ENCODE measurements at regions not wholly inside any gene's neighbourhood (a gene's known extent, or its start where the extent isn't known, plus 50 kb on each side); places are given as distances from the start of the nearest gene placed in this dataset.

GRCh38 chrX:120819126-120819525, 56.5 kb downstream of the CT47B1 start:
- DNase-seq = no peak

GRCh38 chrX:120813982-120814381, 61.7 kb downstream of the CT47B1 start:
- no peak for DNase-seq

GRCh38 chrX:120801426-120801825, 74.2 kb downstream of the CT47B1 start:
- DNase-seq = no peak

- peak; percentile 72 for DNase-seq
Observed at GRCh38 chrX:120797188-120797851, 78.3 kb downstream of the CT47B1 start.

DNA sequence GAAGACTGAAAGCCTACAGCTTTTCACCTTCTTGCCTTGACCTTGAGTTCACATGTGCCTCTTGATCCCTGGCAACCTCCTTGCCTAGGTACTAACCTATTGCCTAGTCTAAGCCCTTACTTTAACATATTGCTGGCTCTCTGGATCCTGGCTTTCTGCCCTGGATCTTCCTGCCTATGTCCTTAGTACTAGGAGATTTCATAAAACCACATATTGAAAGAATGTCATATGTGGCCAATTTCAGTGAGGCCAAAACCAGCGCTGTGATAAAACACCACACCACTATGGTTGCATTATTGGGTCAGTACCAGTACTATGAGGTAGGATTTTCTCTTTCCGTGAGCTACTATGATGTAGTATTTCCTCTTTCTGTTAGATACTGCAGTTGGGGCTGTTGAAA, 80.4 kb downstream of the CT47B1 start:
- DNase-seq = no peak

DNA sequence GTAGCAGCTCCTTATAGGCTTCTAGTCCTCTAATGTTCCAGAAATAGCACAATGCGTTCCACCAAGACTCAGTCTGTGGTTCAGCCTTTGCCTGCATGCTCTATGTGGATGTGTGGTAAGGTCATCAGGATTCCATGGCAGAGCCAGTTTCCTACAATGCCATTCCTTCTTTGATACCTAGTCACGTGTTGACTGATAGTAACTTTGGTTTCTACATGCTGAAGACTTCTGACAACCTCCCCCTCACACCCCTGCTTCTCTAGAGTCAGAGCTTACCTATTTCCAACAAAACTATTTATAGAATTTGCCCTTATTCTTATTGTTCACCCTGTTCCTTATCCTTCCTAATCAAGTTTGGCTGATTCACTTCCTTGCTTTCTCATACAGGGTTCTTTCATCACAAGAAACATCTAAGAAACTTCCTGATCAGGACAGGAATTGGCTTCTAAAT, 81.1 kb downstream of the CT47B1 start:
- no peak for DNase-seq

DNA sequence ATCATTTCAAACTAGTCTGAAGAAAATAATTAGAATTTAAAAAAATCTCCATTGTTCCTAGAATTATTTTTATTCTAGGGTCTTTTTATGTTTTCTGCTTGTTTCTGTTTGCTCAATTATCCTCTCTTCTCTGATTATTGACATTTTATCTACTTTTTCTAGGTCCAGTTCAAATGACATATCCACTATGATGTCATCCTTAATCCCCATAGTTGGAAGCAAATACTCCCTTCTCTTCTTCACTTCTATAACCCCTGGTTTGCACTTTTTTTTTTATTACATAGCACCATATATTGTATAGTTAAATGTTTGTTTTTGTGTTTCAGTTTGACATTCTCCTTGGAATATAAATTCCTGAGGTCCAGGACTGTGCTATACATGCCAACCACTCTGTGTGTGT, 82.6 kb downstream of the CT47B1 start:
- no peak for DNase-seq

DNA sequence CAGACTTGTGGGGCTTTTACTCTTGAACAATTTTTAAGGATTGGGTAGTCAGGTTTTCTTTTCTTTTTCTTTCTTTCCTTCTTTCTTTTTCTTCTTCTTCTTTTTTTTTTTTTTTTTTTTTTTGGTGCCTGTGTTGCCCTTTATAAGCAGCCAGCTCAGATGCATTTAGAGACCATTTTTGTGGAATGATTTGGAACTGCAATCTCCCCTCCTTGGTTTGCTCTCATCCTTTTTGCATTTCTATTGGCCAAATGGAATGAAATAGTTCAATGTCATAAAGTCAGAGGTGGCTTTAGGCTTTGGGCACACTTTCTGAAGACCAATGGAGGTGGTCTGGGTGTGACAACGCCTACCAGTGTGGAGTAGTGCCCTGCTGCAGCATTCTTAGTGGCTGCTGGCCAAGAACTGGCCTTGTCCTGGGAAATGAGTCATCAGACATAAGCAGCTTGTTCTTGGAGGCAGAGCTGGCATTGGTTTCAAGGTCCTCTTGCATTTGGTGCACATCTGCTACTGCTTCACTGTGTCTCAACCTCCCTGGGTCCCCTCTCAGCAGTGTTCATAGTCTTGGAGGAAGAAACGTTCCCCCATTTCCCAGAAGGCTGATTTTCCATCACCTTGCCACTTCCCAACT, 84.5 kb downstream of the CT47B1 start:
- DNase-seq = no peak

DNA sequence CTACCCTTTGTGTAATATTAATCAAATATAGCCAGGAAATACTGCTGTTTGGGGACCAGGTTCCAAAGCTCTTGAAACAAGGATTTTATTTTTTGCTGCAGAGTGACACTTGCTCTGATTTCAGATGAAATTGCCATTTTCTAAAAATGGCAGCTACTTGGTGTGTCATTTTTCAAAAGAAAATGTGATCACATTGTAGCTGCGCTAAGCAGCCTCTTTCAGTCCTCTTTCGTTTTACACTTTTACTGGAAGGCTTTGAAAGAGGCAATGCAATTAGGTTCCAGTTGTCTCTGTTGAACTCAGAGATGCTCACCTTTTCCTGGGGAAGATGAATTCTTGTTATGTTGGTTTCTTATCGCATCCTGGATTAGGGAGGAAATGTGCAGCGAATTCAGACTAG, 85.1 kb downstream of the CT47B1 start:
- DNase-seq = no peak

GRCh38 chrX:120790118-120790517, 85.5 kb downstream of the CT47B1 start:
- peak; percentile 73 for DNase-seq

- peak; percentile 76 for DNase-seq
Observed at GRCh38 chrX:120781403-120781802, 94.3 kb downstream of the CT47B1 start.

DNA sequence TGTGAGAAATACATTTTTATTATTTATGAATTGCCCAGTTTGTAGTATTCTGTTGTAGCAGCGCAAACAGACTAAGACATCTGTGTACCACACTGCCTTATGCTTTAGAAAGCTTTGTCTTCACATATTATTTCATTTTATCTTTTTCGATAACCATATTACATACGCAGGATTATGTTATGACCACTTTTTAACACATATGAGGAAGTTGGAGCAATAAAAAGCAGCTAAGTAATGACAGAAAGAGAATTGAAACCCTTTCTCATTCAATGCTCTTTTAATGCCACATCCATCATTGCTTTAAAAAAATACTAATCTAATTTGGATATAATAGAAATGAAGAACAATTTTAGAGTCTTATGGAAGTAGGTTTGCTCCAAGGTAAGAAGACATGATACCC, 99.7 kb downstream of the CT47B1 start:
- DNase-seq = no peak

GRCh38 chrX:120774606-120775005, 101.1 kb downstream of the CT47B1 start:
- peak; percentile 7 for DNase-seq

DNA sequence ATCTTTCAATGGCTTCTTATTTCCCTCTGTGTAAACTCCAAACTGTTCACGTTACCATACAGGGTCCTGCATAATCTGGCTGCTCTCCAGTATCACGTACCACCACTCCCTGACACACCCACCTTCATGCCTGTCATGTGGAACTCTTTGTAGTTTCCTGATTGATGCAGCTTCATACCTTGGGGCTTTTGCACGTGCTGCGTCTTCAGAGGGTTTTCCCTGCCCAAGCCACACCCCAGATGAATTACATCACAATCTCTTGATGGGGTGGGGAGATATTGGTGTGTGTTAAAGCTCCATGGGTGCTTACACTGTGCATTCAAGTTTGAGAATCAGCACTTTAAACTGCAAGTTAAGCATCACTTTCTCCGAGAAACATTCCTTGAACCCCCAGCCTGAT, 101.9 kb downstream of the CT47B1 start:
- no peak for DNase-seq

DNA sequence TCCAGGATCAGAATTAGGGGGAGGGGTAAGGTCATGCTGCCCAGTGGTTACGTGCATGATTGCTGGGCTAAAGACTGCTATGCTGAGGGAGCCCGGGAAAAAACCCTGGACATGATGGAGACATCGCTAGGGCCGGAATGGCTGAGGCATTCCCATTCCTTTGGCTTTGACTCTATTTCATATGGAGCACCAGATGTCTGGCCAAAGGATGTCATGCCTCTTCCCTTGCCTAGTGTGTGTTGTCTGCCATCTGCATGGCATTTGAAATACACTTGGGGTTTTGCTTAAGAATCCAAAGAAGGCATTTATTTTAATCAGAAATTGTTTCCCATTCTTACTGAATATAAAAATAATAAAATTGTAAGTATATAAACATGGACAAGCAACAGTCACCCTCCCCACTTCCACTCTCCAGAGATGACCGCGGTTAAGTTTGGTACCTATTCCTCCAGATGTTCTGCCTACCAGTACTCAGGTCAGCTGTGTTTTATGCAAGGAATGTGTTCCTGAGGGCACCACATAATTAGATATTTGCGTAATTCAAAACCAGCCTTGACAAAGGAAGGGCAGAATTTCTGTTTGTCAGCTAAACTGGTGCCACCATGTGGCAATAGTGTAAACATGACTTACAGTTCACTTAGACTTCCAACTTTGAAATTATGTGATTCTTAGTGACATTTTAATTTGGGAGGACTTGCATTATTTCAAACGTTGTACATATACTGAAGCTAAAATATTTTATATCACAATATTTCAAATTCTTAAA, 105.9 kb downstream of the CT47B1 start:
- DNase-seq = peak; percentile 15

DNA sequence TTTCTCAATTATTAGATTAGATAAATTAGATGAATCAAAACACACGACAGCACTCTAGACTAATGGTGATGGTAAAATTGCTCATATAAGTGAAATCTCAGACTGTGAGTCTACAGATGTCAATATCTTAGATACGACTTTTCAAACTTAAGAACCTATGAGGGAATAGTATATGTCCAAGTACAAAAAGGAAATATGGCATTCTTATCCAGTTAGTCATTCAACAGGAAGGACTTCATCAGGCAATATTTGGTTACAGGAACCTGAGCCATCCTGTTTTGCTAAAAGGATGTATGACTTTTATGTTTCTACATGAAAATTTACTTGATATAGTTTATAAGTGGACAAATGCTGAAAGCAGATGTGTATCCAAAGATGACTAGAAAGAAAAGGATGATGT, 107.0 kb downstream of the CT47B1 start:
- DNase-seq = no peak

GRCh38 chrX:120768254-120768653, 107.4 kb downstream of the CT47B1 start:
- no peak for DNase-seq

DNA sequence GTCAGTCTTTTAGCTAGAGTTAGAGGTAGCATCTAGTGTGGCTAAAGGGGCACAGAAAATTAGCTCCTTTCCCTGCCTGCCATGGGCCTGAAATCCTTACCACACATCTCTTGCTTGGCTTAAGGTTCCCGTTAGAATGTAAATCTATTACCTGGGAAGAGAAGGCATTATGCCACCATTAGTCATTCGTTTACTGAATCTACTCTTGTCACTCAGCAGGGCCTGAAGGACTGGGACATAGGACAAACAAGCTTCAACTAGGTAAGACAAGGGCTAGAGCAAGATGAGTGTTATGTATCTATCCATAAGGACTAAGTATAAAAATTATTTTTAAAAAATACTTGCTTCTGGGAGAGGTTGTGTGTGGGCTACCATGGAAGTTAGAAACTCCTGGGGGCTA, 112.4 kb downstream of the CT47B1 start:
- DNase-seq = no peak

- peak; percentile 75 for DNase-seq
Observed at GRCh38 chrX:120761810-120762209, 113.9 kb downstream of the CT47B1 start.

GRCh38 chrX:120759685-120760084, 116.0 kb downstream of the CT47B1 start:
- DNase-seq = no peak

GRCh38 chrX:120755066-120755846, 120.4 kb downstream of the CT47B1 start:
- DNase-seq = no peak

DNA sequence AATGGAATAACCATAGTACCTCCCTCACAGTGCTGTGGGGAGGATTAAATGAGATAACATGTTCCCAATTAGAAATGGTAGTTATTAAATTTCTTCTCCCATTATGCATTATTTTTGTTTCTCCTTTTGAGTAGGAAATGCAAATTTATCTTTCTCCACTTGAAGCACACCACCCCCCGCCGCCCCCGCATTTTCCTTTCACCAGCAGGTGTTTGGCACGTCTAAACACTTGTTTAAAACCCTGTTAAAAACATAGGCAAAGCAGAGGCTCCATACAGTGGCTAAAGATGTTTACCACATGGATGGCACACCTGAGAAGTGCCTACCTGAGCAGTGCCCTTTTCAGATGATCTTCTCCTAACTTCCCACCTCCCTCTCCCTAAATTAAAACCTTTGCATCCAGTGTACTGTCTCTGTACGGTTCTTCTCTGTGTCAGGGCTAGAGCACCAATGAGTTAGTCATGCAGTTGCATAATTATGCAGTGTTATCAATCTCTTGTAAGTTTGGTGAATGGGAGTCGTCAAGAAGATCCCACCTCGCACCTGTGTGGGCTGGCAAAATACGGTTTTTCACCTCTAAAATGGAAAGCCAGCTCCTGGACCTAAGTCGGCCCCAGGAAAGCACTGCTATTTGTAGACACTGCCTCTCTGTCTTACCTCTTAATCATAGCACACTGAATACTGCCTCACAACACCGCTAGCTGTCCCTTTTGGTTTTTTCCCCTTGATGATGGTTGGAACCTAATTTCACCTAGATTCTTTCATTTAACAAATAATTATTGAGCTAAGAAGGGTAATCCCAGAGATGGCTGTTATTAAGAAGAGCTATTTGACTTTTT, 122.0 kb downstream of the CT47B1 start:
- DNase-seq = no peak

All from skin of body (tissue), 1 donor.